HepG2 (cell line): ENCODE measurements at regions not wholly inside any gene's neighbourhood (a gene's known extent, or its start where the extent isn't known, plus 50 kb on each side); places are given as distances from the start of the nearest gene placed in this dataset.

Source experiments
- ATAC-seq: fragments of 200-7000 bp; cut with Tn5 transposase; 3 replicates; pipeline ENCODE4 v1.9.1; 2020; ENCODE audit warnings: mild to moderate bottlenecking, moderate library complexity
- BruUV-seq: library from RNA; stranded (reverse); fragments of 400-500 nt; replicated peaks from 2 replicates; lab custom pipeline; 2021; lab: Mats Ljungman, UMichigan
- CTCF ChIA-PET: fragments of 300-600 bp; formaldehyde crosslinking; extraction: SDS; loops from one replicate; lab custom pipeline; 2021; ENCODE audit warnings: low total read pairs, inconsistent platforms, low intra/inter-chr PET ratio; lab: Yijun Ruan, JAX
- POLR2A ChIA-PET: fragments of 350-600 bp; sonication (Branson Sonifier 250); formaldehyde crosslinking; loops from one replicate; lab custom pipeline; 2020; ENCODE audit warnings: antibody characterized with exemption, inconsistent platforms; lab: Yijun Ruan, JAX
- DNase-seq: peaks from one replicate; pipeline ENCODE4 v3.0.0-alpha.2; 2015; ENCODE audit warnings: low spot score
- FAIRE-seq: peaks from 3 replicates; lab custom pipeline; 2011; peaks lifted over from hg19 to GRCh38; lab: Jason Lieb, UNC
- H2AFZ ChIP-seq: one replicate; pipeline ENCODE4 v1.6.1; 2011; ENCODE audit warnings: low read length, inconsistent platforms
- H3K27ac ChIP-seq: fragments of 300-600 bp; 3 replicates; pipeline ENCODE4 v1.8.0; 2011; ENCODE audit warnings: mixed run types, mild to moderate bottlenecking, mixed read lengths, low read length, inconsistent platforms; ENCODE audit not compliant: insufficient read depth; ENCODE audit errors: extremely low read length
- H3K27me3 ChIP-seq, 2 experiments: fragments of 200-600 bp in 1 of 2; 2 replicates in 1 of 2; 3 replicates in 1 of 2; pipeline versions ENCODE4 v1.6.0 to v1.8.0; 2011; ENCODE audit warnings: low read length in 2 of 2, mild to moderate bottlenecking in 2 of 2, moderate library complexity in 2 of 2, inconsistent platforms in 1 of 2; ENCODE audit not compliant: insufficient read depth in 2 of 2, control insufficient read depth in 1 of 2
- H3K36me3 ChIP-seq, 2 experiments: fragments of 200-600 bp in 1 of 2; replicated peaks in 1 of 2; 2 replicates in 1 of 2; 3 replicates in 1 of 2; pipeline versions ENCODE4 v1.5.1 to v1.8.0; 2011; ENCODE audit warnings: low read length in 2 of 2, inconsistent platforms in 1 of 2; ENCODE audit not compliant: insufficient read depth in 2 of 2, control insufficient read depth in 1 of 2
- H3K4me1 ChIP-seq: 2 replicates; pipeline ENCODE4 v1.5.1; 2012; ENCODE audit warnings: low read length, inconsistent platforms; ENCODE audit not compliant: insufficient read depth
- H3K4me2 ChIP-seq: 2 replicates; pipeline ENCODE4 v1.6.0; 2011; ENCODE audit warnings: low read depth, low read length, inconsistent platforms
- H3K4me3 ChIP-seq, 3 experiments: fragments of 200-600 bp in 1 of 3; sonication (generic), shearing (Covaris generic) in 1 of 3; replicated peaks in 1 of 3; 2 replicates each; pipeline ENCODE4 v1.5.1; 2011 to 2016; ENCODE audit warnings: low read length in 3 of 3, inconsistent platforms in 2 of 3, low read depth in 2 of 3, mild to moderate bottlenecking in 2 of 3, control low read depth in 1 of 3, mixed read lengths in 1 of 3; ENCODE audit not compliant: insufficient read depth in 1 of 3
- H3K79me2 ChIP-seq: one replicate; pipeline ENCODE4 v1.6.1; 2011; ENCODE audit warnings: low read length, inconsistent platforms; ENCODE audit not compliant: insufficient read depth
- H3K9ac ChIP-seq: 2 replicates; pipeline ENCODE4 v1.6.0; 2011; ENCODE audit warnings: mild to moderate bottlenecking, low read depth, low read length, inconsistent platforms; ENCODE audit not compliant: insufficient read depth
- H3K9me3 ChIP-seq: 2 replicates; pipeline ENCODE4 v1.5.1; 2012; ENCODE audit warnings: mild to moderate bottlenecking, low read length
- H4K20me1 ChIP-seq: 2 replicates; pipeline ENCODE4 v1.6.0; 2011; ENCODE audit warnings: inconsistent platforms, mild to moderate bottlenecking, low read length, moderate library complexity; ENCODE audit not compliant: insufficient read depth
- HOXA9 ChIP-seq: sonication (generic); formaldehyde crosslinking; IDR thresholded peaks from 2 replicates; pipeline ENCODE4 v1.8.1; 2022; ENCODE audit warnings: missing genetic modification reagents, mild to moderate bottlenecking, moderate library complexity, borderline replicate concordance
- ZNF382 ChIP-seq: sonication (generic); formaldehyde crosslinking; IDR thresholded peaks from 2 replicates; pipeline ENCODE4 v1.5.0; 2020; ENCODE audit warnings: missing genetic modification reagents, mild to moderate bottlenecking, borderline replicate concordance
- in situ Hi-C: cut with HindIII; loops from 2 replicates; pipeline ENCODE4 v1.10.0; 2017; ENCODE audit warnings: low pct_unique_long_range_greater_than_20kb; ENCODE audit not compliant: extremely low pct_ligation_motif_present
- intact Hi-C: fragments of 100-400 bp; cut with micrococcal nuclease; formaldehyde crosslinking; loops from one replicate; pipeline ENCODE4 v1.10.0; 2022; ENCODE audit not compliant: unreplicated experiment
- TF ChIP-seq, protein P1 (sequence below): sonication (generic); formaldehyde crosslinking; IDR thresholded peaks from 2 replicates; pipeline ENCODE4 v1.5.1; 2020; ENCODE audit warnings: mild to moderate bottlenecking, missing genetic modification reagents, moderate library complexity
- TF ChIP-seq, protein P2 (sequence below): sonication (generic); formaldehyde crosslinking; IDR thresholded peaks from 2 replicates; pipeline ENCODE4 v1.5.0; 2020; ENCODE audit warnings: missing genetic modification reagents

DNA sequence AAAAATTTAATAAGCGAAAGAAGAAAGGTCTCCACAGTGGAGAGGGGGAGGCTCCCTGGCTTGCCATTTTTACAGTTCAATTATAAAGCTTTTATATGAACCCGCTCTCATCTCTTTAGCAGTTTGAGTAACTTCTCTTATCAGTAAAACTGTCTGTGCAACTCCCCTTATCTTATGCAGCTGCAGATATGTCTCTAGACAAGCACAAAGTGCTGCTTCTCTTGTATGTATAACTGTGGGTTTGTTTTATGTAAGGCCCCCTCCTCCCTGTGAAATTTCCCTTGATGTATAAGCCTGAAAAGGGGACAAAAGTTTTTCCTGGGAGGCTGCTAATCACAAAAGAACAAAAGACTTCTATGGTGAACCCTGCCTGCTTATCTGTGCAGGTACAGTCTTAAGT, 90.2 kb upstream of the USP9Y start (continued):
- TF ChIP-seq, protein P1, sequence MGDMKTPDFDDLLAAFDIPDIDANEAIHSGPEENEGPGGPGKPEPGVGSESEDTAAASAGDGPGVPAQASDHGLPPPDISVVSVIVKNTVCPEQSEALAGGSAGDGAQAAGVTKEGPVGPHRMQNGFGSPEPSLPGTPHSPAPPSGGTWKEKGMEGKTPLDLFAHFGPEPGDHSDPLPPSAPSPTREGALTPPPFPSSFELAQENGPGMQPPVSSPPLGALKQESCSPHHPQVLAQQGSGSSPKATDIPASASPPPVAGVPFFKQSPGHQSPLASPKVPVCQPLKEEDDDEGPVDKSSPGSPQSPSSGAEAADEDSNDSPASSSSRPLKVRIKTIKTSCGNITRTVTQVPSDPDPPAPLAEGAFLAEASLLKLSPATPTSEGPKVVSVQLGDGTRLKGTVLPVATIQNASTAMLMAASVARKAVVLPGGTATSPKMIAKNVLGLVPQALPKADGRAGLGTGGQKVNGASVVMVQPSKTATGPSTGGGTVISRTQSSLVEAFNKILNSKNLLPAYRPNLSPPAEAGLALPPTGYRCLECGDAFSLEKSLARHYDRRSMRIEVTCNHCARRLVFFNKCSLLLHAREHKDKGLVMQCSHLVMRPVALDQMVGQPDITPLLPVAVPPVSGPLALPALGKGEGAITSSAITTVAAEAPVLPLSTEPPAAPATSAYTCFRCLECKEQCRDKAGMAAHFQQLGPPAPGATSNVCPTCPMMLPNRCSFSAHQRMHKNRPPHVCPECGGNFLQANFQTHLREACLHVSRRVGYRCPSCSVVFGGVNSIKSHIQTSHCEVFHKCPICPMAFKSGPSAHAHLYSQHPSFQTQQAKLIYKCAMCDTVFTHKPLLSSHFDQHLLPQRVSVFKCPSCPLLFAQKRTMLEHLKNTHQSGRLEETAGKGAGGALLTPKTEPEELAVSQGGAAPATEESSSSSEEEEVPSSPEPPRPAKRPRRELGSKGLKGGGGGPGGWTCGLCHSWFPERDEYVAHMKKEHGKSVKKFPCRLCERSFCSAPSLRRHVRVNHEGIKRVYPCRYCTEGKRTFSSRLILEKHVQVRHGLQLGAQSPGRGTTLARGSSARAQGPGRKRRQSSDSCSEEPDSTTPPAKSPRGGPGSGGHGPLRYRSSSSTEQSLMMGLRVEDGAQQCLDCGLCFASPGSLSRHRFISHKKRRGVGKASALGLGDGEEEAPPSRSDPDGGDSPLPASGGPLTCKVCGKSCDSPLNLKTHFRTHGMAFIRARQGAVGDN (CRISPR knock-in tag): no peak
- TF ChIP-seq, protein P2, sequence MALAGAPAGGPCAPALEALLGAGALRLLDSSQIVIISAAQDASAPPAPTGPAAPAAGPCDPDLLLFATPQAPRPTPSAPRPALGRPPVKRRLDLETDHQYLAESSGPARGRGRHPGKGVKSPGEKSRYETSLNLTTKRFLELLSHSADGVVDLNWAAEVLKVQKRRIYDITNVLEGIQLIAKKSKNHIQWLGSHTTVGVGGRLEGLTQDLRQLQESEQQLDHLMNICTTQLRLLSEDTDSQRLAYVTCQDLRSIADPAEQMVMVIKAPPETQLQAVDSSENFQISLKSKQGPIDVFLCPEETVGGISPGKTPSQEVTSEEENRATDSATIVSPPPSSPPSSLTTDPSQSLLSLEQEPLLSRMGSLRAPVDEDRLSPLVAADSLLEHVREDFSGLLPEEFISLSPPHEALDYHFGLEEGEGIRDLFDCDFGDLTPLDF: no peak
- TF ChIP-seq HOXA9 (CRISPR knock-in tag): no peak

DNA sequence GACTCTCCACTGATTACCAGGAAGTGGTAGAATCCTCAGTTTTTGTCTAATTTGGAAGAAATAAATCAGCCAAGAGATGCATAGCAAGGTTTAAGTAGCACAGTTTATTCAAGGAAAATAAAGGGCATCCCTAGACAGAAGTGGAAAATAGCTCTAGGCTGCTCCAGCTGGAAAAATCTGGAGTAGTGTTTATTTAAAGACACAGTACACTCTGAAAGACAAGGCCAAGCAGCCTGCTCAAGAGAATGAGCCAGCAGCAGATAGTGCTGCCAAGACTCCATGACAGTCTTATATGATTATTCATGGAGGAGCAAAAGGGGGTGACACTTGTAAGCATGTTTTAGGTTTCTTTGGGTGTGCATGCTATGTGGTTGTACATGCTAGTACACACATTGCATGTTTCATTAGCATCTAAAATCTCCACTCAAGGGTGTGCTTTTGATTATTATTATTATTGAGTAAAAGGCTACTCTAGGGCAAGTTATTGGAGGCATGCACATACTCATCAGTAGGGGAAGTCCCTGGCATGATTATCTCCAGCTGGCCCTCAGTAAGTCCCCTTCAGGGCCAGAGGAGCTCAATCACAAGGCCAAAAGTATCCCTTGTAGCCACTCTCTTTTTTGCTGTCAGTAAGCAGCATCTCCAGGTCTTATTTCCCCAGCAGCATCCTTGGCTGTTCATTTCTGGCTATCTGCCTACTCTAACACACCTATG, 85.1 kb upstream of the USP9Y start:
- in situ Hi-C loops (no loop called here), intact Hi-C loops (no loop called here)
- Histone ChIP-seq H3K9ac (no peak overlapping the region), H4K20me1 (no peaks in the 10 kb centered on the region), H3K36me3 (no peaks in the 10 kb centered on the region), H3K4me3 (no peak overlapping the region), H3K27me3 (no peaks in the 10 kb centered on the region), H3K79me2 (no peaks in the 10 kb centered on the region), H2AFZ (no peak overlapping the region), H3K4me2 (no peak overlapping the region), H3K27ac (no peak overlapping the region), H3K4me1 (peaks cover 4% of the 10 kb centered on the region), H3K9me3 (no peaks in the 10 kb centered on the region)
- TF ChIP-seq ZNF382: no peak
- DNase-seq: no peak
- no TSS peak for BruUV-seq
- ChIA-PET POLR2A (no interaction called here), CTCF (no interaction called here)
- FAIRE-seq: no peak
- no peak for ATAC-seq
